ENCODE measurements at regions not wholly inside any gene's neighbourhood (a gene's known extent, or its start where the extent isn't known, plus 50 kb on each side); places are given as distances from the start of the nearest gene placed in this dataset.

- no peak for DNase-seq
These were observed 134.9 kb upstream of the HSD17B12 start for GRCh38 chr11:43545610-43546009.

- DNase-seq: no peak
These were observed 133.7 kb upstream of the HSD17B12 start for GRCh38 chr11:43546561-43547429.

- no peak for DNase-seq
These were observed 133.1 kb upstream of the HSD17B12 start for GRCh38 chr11:43547430-43547831.

- no peak for DNase-seq
These were observed 132.6 kb upstream of the HSD17B12 start for GRCh38 chr11:43547889-43548381.

- DNase-seq: no peak
These were observed 131.6 kb upstream of the HSD17B12 start for GRCh38 chr11:43548916-43549315.

- no peak for DNase-seq
These were observed 130.9 kb upstream of the HSD17B12 start for GRCh38 chr11:43549624-43550023.

- no peak for DNase-seq
These were observed 129.8 kb upstream of the HSD17B12 start for GRCh38 chr11:43550714-43551113.

GRCh38 chr11:43554148-43554473 lies 126.4 kb upstream of the HSD17B12 start:
- no peak for DNase-seq

GRCh38 chr11:43555186-43555585 lies 125.4 kb upstream of the HSD17B12 start:
- DNase-seq: no peak

- DNase-seq: no peak
These were observed 124.5 kb upstream of the HSD17B12 start for GRCh38 chr11:43555816-43556611.

GRCh38 chr11:43556612-43557375 lies 123.7 kb upstream of the HSD17B12 start:
- no peak for DNase-seq

GRCh38 chr11:43557553-43558110 lies 122.9 kb upstream of the HSD17B12 start:
- DNase-seq: no peak

- DNase-seq: no peak
These were observed 122.4 kb upstream of the HSD17B12 start for GRCh38 chr11:43558146-43558545.

- DNase-seq: no peak
These were observed 121.9 kb upstream of the HSD17B12 start for GRCh38 chr11:43558556-43559127.

GRCh38 chr11:43561832-43562231 lies 118.7 kb upstream of the HSD17B12 start:
- no peak for DNase-seq

- no peak for DNase-seq
These were observed 113.1 kb upstream of the HSD17B12 start for GRCh38 chr11:43567396-43567975.

GRCh38 chr11:43573233-43573632 lies 107.3 kb upstream of the HSD17B12 start:
- no peak for DNase-seq

- DNase-seq: no peak
These were observed 106.7 kb upstream of the HSD17B12 start for GRCh38 chr11:43573873-43574272.

- no peak for DNase-seq
These were observed 106.1 kb upstream of the HSD17B12 start for GRCh38 chr11:43574411-43574810.

GRCh38 chr11:43574949-43575912 lies 105.3 kb upstream of the HSD17B12 start:
- no peak for DNase-seq

GRCh38 chr11:43575913-43576310 lies 104.6 kb upstream of the HSD17B12 start:
- DNase-seq: no peak
